Osteoblast (primary cell): ENCODE measurements at regions not wholly inside any gene's neighbourhood (a gene's known extent, or its start where the extent isn't known, plus 50 kb on each side); places are given as distances from the start of the nearest gene placed in this dataset.

Source experiments
- DNase-seq: peaks from one replicate; pipeline ENCODE4 v3.0.0; 2011; ENCODE audit warnings: low spot score, mixed read lengths; ENCODE audit not compliant: insufficient read length; ENCODE audit errors: missing footprints
- H2AFZ ChIP-seq: 2 replicates; pipeline ENCODE4 v1.6.0; 2011; ENCODE audit warnings: mild to moderate bottlenecking, low read length
- H3K27ac ChIP-seq: 2 replicates; pipeline ENCODE4 v1.5.1; 2011; ENCODE audit warnings: mild to moderate bottlenecking, low read depth, low read length, moderate library complexity
- H3K27me3 ChIP-seq: 2 replicates; pipeline ENCODE4 v1.6.0; 2012; ENCODE audit warnings: mild to moderate bottlenecking, control low read depth, inconsistent platforms, low read length, moderate library complexity; ENCODE audit not compliant: insufficient read depth
- H3K36me3 ChIP-seq: 2 replicates; pipeline ENCODE4 v1.5.1; 2011; ENCODE audit warnings: mild to moderate bottlenecking, low read length, control low read depth, moderate library complexity; ENCODE audit not compliant: insufficient read depth
- H3K4me1 ChIP-seq: 2 replicates; pipeline ENCODE4 v1.5.1; 2011; ENCODE audit warnings: mild to moderate bottlenecking, low read length, control low read depth, moderate library complexity; ENCODE audit not compliant: insufficient read depth
- H3K4me2 ChIP-seq: 2 replicates; pipeline ENCODE4 v1.6.0; 2011; ENCODE audit warnings: mild to moderate bottlenecking, low read length; ENCODE audit not compliant: insufficient read depth
- H3K4me3 ChIP-seq: fragments of 200-600 bp; sonication (generic); 3 replicates; pipeline ENCODE4 v1.5.1; 2012; ENCODE audit warnings: mild to moderate bottlenecking, low read length, inconsistent platforms; ENCODE audit not compliant: insufficient read depth
- H3K79me2 ChIP-seq: 2 replicates; pipeline ENCODE4 v1.6.0; 2012; ENCODE audit warnings: mild to moderate bottlenecking, low read length, control low read depth, inconsistent platforms; ENCODE audit not compliant: insufficient read depth
- H3K9me3 ChIP-seq: 2 replicates; pipeline ENCODE4 v1.5.1; 2011; ENCODE audit warnings: low read depth, low read length, control low read depth
- H4K20me1 ChIP-seq: 2 replicates; pipeline ENCODE4 v1.6.0; 2012; ENCODE audit warnings: mild to moderate bottlenecking, low read length, control low read depth; ENCODE audit not compliant: insufficient read depth
- TF ChIP-seq, protein P1 (sequence below): IDR thresholded peaks from 2 replicates; pipeline ENCODE4 v1.5.1; 2011; ENCODE audit warnings: mild to moderate bottlenecking, low read depth, low read length, moderate library complexity; ENCODE audit errors: extremely low read depth

DNA sequence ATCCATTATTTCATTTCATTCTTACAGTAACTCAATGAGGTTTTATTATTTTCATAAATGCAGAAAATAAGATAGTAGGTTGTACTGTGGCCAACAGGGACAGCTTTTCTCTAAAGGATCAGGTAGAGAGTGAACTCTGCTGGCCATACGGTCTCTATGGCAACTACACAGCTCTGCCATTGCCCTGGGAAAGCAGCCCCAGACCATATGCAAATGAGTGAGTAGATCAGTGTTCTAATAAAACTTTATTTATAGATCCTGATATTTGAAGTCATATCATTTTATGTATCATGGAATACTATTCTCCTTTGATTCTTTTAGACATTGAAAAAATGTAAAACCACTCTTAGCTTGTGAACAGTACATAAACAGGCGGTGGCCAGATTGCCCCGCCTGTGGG is 192.5 kb upstream of the RREB1 start:
- peaks cover 10% of the 10 kb centered on the region for H3K4me1 ChIP-seq
- peak overlapping the region; percentile 53 for H3K4me3 ChIP-seq
- TF ChIP-seq, protein P1, sequence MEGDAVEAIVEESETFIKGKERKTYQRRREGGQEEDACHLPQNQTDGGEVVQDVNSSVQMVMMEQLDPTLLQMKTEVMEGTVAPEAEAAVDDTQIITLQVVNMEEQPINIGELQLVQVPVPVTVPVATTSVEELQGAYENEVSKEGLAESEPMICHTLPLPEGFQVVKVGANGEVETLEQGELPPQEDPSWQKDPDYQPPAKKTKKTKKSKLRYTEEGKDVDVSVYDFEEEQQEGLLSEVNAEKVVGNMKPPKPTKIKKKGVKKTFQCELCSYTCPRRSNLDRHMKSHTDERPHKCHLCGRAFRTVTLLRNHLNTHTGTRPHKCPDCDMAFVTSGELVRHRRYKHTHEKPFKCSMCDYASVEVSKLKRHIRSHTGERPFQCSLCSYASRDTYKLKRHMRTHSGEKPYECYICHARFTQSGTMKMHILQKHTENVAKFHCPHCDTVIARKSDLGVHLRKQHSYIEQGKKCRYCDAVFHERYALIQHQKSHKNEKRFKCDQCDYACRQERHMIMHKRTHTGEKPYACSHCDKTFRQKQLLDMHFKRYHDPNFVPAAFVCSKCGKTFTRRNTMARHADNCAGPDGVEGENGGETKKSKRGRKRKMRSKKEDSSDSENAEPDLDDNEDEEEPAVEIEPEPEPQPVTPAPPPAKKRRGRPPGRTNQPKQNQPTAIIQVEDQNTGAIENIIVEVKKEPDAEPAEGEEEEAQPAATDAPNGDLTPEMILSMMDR = no peak
- H4K20me1 ChIP-seq = no peaks in the 10 kb centered on the region
- H3K79me2 ChIP-seq = no peaks in the 10 kb centered on the region
- peak overlapping the region; percentile 67 for H2AFZ ChIP-seq
- H3K4me2 ChIP-seq = peak overlapping the region; percentile 76
- no peaks in the 10 kb centered on the region for H3K9me3 ChIP-seq
- DNase-seq = no peak
- H3K36me3 ChIP-seq = no peaks in the 10 kb centered on the region
- H3K27me3 ChIP-seq = no peaks in the 10 kb centered on the region
- H3K27ac ChIP-seq = no peak overlapping the region

DNA sequence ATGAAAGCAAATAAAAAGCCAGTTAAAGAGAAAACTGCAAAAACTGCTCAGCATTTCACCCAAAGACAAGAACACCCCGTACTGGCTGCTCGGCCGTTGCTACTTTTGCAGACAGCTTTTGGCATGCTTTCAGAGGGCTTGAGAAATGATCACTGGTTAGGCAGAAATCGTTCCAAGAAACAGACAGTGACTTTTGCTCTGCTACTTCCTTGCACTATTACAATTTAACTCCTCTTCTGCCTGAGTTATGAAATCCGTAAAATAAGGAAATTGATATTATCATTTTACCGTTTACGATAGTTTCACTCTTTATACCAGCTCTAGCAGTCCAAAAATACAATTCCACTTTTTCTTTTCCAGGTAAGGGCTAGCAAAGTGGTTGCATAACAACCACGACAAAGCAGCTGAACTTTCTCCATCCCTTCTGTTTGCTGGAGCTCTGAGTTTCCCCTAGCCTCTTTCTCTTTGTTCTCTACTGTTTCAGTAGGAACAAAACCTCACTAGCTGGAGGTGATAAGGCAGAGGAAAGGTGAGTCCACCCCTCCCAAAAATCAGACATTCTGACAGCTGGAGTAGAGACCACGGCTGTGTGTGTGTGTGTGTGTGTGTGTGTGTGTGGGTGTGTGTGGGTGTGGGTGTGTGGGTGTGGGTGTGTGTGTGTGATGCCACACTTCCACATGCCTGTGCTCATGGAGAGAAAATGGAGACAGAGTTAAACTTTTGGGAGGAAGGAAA is 191.8 kb upstream of the RREB1 start:
- no peaks in the 10 kb centered on the region for H3K36me3 ChIP-seq
- H3K27me3 ChIP-seq = no peaks in the 10 kb centered on the region
- H3K27ac ChIP-seq = no peak overlapping the region
- peak overlapping the region; percentile 67 for H2AFZ ChIP-seq
- peak overlapping the region; percentile 76 for H3K4me2 ChIP-seq
- H4K20me1 ChIP-seq = no peaks in the 10 kb centered on the region
- TF ChIP-seq, protein P1 = no peak
- H3K9me3 ChIP-seq = no peaks in the 10 kb centered on the region
- H3K79me2 ChIP-seq = no peaks in the 10 kb centered on the region
- no peak for DNase-seq
- H3K4me1 ChIP-seq = peaks cover 10% of the 10 kb centered on the region
- H3K4me3 ChIP-seq = peak overlapping the region; percentile 53

DNA sequence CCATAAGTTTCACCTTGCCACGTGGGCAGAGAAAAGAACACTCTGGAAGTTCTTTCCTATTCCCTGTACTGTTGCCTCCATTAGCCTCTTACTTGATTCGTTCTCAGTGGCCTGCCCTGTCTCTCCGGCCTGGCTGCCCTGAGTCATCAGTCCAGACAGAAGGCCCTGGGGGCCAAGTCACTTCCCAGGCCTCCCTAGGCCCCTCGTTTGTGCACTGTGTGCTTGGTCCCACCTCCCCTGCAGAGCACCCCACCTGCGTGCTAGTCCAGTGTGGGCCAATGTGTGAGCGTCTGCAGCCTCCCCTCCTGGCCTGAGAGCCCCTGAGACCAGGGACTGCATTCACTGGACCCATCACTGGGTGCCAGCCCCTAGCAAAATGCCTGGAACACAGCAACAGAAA is 191.2 kb upstream of the RREB1 start:
- H3K79me2 ChIP-seq = no peaks in the 10 kb centered on the region
- no peak for DNase-seq
- H3K36me3 ChIP-seq = no peaks in the 10 kb centered on the region
- no peaks in the 10 kb centered on the region for H4K20me1 ChIP-seq
- peaks cover 10% of the 10 kb centered on the region for H3K4me1 ChIP-seq
- H3K4me2 ChIP-seq = peak overlapping the region; percentile 76
- H3K4me3 ChIP-seq = no peak overlapping the region
- TF ChIP-seq, protein P1 = no peak
- H3K9me3 ChIP-seq = no peaks in the 10 kb centered on the region
- H3K27me3 ChIP-seq = no peaks in the 10 kb centered on the region
- no peak overlapping the region for H3K27ac ChIP-seq
- H2AFZ ChIP-seq = peak overlapping the region; percentile 67

DNA sequence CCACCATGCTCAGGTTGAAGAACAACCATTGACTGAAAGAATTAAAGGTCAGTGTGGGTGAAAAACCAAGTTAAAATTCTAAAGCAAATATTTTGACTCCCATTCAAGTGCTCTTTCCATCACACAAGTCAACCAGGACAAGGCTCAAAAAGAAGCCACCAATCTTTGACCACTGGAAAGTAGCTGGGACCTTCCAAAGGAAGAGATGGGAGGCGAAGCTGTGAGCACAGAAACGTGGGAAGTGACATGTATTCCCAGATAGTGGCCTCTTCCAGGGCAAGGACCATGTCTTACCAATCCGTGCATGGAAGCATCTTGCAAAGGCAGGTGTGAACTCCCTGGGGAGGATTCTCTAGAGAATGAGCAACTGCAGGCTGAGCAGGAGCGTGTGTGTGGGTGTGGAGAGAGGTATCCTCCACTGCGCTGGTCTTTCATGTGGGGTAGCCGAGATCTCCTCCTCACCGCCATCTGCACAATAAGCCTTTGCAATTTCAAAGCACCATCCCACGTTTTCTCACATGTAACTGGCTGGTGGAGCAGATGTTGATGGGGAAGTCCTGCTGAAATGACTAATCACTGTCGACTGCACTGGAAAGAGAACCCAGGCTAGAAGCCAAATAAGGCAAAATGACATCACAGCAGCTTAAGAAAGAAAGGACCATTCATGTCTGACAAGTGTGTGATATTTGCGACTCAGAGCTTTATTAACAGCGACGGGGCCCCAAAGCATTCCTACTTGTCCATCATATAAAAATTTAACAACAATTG is 189.4 kb upstream of the RREB1 start:
- no peak overlapping the region for H3K4me3 ChIP-seq
- no peak overlapping the region for H2AFZ ChIP-seq
- DNase-seq = no peak
- no peaks in the 10 kb centered on the region for H3K27me3 ChIP-seq
- no peak overlapping the region for H3K27ac ChIP-seq
- H4K20me1 ChIP-seq = no peaks in the 10 kb centered on the region
- no peak overlapping the region for H3K4me2 ChIP-seq
- no peaks in the 10 kb centered on the region for H3K79me2 ChIP-seq
- H3K9me3 ChIP-seq = no peaks in the 10 kb centered on the region
- no peaks in the 10 kb centered on the region for H3K36me3 ChIP-seq
- TF ChIP-seq, protein P1 = no peak
- peaks cover 10% of the 10 kb centered on the region for H3K4me1 ChIP-seq
